ENCODE measurements at regions not wholly inside any gene's neighbourhood (a gene's known extent, or its start where the extent isn't known, plus 50 kb on each side); places are given as distances from the start of the nearest gene placed in this dataset.
"Not testable (repeated sequence)": the region's sequence is repeated elsewhere in the genome, so short reads cannot be mapped to it uniquely, and the experiment has no call there.

DNA sequence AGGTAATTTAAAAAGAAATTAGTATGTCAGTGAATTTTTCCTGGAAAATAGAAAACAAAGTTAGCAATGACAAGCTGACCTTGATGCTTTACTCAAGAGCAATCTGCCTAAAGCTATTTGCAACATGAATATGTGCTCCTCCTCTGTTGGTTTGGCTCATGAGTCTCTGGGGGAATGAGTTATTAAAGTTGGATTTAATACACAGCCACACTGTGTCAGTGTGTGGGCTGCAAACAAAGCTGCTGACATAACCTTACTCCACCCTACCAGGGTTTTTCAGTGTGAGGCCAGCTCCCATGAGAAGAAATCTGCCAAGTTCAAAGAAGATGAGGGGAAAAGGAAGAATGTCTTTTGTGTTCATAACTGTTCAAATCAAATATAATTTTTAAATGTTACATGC, 280.5 kb downstream of the TLL1 start:
- DNase-seq (ENCODE audit: low spot score), result no peak

DNA sequence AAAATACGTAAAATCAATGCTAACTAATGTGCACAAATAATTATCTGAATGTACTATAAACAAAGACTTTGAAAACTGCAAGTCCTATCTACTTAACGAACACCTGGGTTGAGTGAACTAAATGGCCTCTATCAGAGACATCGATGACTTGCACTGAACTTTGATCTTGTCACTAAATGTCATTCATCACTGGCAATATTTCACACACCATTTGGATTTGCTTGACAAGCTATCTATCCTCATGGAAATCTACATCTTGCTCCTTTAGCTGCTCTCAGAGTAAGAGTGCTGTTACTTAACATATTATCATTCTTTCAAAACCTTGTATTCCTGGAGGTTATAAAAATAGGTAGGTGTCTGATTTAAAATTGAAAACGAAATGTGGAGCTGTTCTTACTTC, 289.3 kb downstream of the TLL1 start:
- no peak for DNase-seq (ENCODE audit: low spot score)

DNA sequence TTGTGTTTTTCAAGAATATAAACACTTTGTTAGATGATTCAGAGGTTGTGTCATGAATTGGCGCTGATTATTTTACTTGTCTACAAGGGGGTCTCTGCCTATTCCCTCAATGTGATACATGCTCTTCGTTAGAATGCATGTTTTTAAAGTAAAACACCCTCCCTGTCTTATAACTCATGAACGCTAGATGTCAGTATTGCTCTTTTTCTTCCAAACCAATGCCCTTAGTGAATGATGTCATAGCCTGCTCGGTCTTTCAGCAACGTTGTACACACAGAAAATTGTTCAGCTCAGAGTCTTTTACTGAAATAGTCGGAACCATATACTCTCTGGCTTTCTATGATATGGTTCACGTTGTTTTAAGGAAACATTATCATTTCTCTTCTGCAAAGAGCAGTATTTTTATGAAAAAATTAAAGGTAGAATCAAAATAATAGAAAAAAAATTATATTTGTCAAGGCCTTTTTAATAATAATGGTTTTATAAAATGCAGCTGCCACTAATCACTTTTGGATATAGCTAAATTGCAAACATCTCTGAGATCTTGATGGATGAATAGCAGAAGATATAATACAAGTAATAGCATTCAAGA, 292.9 kb downstream of the TLL1 start:
- peak; percentile 43 for DNase-seq (ENCODE audit: low spot score)

DNA sequence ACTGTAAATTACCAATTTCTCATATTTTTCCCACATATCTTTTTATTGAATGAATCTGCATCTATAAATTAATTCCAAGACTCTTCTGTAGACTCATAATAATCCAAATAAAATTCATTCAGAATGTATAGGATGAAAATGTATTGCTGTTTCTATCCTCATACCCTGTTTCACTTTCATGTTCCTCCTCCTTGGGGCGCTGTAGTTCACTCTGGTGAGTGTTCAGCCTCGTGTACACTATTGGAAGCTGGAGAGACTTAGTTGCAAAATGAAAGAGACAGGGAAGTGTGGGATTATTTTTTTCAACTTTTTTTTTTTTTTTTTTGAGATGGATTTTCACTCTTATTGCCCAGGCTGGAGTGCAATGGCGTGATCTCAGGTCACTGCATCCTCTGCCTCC, 296.1 kb downstream of the TLL1 start:
- DNase-seq (ENCODE audit: low spot score), result no peak

DNA sequence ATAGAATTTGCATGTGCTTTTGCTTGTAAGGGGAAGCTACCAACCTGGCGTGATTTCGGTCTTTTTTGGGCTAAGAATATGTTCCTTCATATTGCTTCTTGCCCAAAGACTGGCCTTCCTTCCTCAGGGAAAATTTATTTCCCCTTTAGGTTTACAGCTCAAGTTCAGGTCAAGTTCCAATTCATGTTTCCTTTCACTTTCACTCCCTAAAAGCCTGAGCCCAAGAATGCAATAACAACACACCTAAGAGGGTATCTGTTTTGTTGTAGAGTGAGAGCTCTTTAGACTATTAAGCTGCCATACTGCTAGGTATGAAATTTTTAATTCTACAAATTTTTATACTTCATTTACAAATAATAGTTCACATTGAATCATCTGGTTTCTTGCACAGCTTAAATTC, 299.6 kb downstream of the TLL1 start:
- no peak for DNase-seq (ENCODE audit: low spot score)

DNA sequence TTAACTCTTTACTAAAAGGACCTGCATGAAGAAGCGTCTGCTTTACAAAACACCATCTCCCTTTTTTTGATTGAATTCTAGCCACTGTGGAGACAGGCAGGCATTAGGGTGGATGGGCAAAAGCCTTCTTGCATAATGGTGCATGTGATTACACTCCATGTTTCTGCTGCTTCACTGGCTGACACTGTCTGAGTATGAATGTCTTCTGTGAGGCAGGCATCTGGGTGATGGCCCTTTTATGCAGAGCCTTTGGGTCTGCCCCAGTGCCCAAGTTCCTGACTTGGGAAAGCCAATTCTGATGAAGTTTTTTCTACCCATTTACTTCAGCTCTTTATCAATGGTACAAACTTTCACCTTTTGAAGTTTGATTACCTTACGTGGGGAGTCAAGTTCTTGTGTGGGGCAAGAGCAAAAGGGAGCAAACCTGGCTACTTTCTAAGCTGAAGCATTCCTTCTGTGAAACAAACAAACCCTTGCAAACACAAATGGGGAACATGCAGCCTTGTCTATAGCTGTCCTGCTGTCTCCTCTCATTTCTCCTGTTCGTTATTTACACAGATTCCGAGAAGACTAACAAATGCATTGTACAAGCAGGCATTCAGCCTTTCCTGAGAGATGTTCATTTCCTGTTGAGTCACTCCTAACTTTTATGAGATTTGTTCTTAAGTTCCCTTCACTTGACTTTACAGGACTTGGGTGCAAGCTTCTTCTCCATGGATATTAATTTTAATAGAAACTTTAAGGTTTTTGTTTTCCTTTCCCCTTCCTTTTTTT, 301.9 kb downstream of the TLL1 start:
- no peak for DNase-seq (ENCODE audit: low spot score)

DNA sequence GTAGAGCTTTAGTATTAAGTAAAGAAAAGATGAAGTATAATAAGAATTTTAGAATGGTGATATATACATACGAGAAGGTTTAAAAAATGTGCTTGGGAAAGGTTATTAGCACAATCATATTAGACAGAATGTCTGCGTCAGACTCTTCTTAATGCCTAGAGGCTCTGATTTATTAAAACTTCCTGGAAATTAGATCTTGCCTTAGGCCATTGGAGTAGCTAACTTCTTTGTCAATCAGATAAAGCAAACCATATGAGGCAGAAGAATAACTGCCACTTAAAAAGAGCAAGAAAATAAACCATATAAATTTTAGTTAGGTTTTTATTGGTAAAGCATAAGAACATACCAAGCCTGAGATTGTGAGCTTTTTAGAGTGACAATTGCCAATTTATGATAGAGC, 309.1 kb downstream of the TLL1 start:
- DNase-seq (ENCODE audit: low spot score), result no peak

DNA sequence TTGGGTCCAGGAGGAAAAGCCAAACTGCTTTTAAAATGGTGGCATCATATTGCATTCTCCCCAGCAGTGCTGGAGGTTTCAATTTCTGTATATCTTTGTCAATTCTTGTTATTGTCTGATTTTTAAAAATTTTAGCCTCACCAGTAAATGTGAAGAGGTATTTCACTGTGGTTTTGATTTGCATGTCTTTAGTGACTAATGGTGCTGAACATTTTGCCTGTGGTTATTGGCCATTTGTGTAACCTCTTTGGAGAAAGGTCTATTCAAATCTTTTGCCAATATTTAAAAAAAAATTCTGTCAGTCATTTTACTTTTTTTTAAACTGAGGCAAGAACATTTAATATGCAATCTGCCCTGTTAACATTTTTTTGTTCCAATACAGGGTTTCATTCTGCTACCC, 322.1 kb downstream of the TLL1 start:
- no peak for DNase-seq (ENCODE audit: low spot score)

DNA sequence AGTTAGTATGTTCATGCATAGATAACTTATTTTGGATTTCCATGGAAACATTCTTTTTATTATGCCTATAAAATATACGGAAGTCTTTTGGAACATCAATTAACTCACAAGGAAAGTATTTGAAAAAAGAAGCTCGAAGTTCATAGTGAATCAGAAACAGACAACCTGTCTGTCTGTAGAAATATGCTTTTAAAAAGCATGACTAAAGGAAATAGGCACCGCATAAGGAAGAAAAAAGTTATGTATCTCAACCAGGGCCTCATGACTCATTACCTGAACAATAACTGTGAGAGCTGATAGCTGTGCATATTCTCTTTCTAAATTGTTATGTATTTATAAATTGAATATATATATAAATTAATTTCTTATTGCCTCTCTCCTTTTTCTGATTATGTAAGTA, 324.1 kb downstream of the TLL1 start:
- no peak for DNase-seq (ENCODE audit: low spot score)

DNA sequence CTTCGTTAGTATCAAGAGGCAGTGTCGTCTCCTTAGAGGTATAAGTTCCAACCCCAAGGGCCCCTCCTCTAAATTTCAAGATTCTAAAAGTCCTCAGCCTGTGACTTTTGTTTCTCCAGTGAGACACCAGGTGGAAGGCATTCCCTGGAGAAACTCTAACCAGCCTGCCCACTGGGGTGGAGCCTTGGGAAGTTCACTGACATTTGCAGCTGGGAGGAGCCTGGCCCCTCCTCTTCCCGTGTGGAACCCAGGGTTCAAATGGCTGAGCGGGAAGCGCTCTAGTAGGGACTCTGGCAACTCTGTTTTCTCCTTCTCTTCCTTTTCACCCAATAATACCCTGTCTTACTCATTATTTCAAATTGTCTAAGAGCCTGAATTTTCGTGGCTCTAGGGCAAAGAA, 325.0 kb downstream of the TLL1 start:
- no peak for DNase-seq (ENCODE audit: low spot score)

DNA sequence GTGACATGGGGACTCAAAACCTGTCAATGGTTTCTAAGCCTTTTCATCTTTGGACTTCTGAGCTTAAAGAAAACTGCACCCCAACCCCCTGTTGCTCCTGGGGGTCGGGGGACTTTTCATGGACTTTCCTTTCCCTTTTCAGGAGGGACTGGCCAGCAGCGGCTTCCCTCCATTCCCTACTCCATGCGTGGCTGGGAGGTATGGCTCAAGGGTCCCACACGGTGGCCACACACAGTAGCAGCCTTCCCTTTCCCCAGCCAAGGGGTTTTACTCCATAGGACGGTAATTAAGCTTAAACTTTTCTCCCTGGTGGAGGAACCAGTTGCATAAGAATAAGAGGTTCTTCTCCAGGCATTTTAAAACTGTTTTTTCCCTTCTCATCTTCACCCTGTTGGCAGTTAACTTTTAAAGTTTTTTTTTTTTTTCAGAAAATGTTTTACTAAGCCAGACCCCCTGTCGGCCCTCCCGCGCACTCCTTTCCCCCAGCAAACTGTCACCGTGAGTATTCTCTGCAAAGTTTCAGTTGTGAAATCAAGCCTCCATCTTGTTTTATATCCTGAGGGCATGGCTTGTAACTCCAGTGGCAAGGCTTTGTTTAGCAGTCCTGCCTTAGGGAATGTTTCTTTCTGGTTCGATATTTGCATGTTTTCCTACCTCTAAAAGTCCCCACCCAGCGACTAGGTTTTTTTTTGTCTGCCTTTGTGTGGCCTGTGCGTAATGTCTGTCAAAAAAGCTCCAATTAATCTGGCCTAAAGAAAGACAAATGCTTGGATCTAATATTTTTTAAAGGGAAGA, 325.7 kb downstream of the TLL1 start:
- DNase-seq (ENCODE audit: low spot score), result no peak

DNA sequence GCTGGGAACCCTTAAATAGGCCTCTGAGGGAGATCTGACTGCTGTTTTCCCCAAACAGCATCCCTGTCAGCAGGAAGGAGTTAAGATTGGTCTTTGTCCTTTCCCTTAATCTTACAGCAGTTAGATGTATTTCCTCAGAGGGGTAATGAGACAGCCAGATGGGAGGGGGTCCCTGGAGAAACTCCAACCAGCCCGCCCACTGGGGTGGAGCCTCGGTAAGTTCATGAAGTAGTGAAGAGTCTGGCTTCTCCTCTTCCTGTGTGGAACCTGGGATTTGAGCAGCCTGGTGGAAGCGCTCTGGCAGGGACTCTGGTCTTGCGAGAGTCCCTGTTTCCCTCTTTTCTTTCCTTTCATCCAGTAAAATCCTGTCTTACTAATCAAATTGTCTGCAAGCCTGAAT, 330.0 kb downstream of the TLL1 start:
- DNase-seq (ENCODE audit: low spot score), result no peak

DNA sequence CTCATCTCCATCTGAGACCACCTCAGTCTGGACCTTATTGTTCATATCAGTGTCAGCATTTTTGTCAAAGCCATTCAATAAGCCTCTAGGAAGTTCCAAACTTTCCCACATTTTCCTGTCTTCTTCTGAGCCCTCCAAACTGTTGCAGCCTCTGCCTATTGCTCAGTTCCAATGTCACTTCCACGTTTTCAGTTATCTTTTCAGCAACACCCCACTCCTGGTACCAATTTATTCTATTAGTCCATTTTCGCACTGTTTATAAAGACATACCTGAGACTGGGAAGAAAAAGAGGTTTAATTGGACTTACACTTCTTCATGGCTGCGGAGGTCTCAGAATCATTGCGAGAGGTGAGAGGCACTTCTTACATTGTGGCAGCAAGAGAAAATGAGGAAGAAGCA, 339.3 kb downstream of the TLL1 start:
- DNase-seq (ENCODE audit: low spot score), result not testable (repeated sequence)

DNA sequence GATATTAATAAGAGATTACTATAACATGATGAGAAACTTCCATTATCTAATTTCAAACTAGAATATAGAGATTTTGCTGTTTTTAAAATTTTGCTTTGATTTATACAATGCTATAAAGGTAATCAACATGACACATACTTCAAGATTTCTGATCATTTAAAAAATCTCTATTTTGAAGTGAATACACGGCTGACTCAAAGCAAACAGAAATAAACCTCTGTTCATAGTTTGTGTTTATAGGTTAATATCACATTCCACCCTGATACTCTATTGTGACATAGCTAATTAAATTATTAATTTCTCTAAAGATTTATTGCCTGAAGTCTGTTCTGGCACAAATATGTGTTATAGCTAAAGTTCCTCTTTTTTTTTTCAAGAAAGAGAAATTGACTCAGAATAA, 349.2 kb downstream of the TLL1 start:
- no peak for DNase-seq (ENCODE audit: low spot score)

DNA sequence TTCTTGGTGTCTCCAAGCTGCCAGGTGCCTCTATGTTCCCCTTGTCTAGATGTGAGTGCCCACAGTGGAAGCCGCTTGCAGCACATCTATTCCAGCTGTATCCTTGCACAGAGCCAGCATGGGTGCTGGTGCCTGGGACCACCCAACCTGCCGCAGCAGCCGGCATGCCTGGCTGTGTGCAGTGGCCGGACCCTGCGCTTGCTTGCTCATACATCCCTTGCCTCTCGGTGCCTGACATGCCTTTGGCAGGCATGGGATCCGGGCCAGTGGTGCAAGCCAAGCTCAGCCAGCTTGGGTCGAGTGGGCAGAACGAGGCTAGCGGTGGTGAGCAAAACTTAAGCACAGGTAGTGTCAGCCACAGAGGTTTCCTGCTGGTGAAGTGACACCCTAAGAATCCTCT, 355.1 kb downstream of the TLL1 start:
- no peak for DNase-seq (ENCODE audit: low spot score)

DNA sequence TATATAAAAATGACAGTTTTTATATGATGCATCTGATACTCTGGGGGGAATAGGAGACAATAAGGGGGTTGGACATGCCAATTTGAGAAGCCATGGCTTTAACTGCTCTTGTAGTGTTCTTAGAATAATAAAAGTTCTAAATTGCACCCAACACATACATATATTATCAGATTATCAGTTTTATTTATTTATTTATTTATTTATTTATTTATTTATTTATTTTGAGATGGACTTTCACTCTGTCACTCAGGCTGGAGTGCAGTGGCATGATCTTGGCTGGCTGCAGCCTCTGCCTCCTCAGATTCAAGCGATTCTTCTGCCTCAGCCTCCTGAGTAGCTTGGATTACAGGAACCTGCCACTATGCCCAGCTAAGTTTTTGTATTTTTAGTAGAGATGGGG, 356.8 kb downstream of the TLL1 start:
- no peak for DNase-seq (ENCODE audit: low spot score)

DNA sequence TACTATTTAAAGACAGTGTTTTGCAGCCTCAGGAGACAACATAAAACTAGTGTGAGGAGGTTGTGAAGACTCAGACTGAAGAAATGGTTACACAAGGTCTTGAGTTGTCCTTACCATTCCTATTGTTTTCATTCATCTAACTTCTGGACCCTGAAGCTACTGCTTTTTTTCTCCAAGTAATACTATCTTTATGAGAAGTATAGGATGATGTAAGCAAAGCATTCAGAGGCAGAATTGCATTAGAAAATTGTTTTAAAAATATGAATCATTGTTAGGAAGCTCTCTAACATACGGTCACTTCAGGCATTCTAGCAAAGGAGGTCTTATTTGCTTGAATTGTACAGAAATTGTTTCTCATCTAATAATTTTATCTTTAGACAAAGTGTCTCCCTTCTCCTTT, 357.8 kb downstream of the TLL1 start:
- no peak for DNase-seq (ENCODE audit: low spot score)

DNA sequence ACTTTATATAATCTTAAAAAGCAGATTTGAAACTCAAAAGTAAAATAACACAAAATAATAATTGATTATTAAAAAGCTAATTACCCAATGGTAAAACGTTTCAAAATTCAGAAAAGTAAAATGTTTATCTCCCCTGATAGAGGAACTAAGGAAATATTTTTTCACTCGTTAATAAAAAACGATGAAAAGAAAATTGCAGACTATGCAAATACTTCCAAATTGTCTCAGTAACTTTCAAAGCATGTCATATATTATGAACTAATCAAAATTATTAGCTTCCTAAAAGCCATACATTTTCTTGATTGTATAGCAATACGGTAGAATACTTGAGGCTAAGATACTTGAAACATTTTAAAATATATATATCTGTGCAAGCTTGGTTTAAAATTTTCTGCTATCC, 366.3 kb downstream of the TLL1 start:
- DNase-seq (ENCODE audit: low spot score), result no peak

DNA sequence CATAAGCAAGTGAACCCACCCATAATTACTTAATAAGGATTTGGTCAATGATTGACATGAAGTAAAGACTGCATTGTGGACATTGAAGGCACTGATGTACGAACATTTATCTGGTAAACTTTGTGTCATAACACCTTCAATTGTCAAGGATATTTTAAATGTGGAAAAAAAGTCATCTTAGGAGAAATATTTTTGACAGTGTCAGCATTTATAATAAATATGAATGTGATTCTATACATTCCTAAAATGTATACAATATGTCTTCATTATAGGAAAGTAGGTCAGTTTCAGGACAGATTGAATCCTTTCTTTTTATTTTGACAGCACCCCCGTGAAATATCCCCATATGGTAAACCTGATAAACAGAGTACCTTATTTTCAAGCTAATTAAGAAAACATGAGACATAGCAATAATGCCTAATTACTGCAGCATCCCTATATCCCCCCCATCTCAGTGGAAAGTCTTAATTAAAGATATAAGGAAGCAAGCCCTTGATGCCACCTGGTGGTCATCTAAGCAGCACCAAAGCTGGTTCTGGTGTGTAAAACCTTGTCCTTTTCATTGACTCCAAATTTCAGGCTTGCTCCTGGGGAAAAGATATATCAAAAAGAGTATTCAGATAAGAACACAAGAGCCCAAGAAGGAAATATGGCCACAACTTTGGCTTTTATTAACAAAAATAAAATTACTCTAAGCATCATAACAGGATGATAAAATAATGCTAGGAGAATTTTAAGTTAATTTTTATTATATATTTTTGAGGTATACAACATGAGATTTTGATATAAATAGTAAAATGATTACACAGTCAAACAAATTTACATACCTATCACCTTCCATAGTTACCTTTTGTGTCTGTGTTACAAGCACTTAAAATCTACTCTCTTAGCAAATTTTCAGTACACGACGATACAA, 379.7 kb downstream of the TLL1 start:
- no peak for DNase-seq (ENCODE audit: low spot score)

DNA sequence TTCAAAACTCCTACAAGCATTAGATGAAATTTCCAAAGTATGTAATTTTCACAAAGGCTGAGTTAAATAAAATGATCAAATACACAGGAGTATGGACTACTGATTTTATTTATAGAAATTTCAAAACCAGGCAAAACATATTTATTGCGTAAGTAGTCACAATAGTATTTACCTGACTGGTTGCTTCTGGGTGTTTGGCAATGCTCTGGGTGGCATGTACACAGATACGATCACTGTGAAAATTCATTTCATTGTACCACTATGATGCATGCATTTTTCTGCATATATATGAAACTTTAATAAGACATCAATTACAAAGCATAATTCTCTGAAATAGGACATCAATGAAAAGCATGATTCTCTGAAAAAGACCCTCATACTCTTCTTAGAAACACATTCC, 384.2 kb downstream of the TLL1 start:
- no peak for DNase-seq (ENCODE audit: low spot score)

DNA sequence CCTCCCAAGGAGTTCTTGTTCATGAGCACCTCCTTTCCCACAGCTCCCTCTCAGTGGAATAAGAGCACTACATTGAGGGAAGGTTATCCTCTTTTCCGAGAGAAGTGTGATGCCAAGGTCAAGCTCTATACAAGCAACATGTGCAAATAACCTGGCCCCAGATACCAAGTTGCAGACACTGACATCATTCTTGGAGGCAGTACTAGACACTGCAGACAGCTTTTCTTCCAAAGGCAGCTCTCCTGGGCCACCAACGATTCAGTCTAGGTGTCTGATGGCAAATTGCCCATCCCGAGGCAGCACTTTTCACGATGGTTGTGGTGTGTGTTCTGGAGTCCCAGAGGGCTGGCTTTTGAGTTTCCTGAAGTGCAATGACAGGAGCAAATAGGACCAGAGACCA, 384.9 kb downstream of the TLL1 start:
- no peak for DNase-seq (ENCODE audit: low spot score)

DNA sequence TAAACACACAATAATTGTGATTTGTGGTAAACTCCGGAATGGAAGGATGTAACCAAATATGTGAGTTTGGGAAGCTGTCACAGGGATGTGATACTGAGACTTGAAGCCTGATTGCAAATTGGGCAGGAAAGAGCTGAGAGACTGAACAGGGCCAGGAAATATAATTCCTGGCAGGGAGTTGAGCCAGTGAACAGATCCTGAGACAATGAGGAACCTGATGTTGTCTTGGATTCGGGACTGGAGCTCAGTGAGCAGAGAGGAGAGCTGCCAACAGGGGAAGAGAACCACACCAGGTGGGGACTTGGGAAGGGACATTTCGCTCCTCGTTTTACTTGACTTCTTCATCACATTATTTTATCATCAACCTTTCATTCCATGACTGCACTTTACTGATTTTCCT, 386.0 kb downstream of the TLL1 start:
- no peak for DNase-seq (ENCODE audit: low spot score)
